NT2/D1 (cell line): ENCODE measurements at regions not wholly inside any gene's neighbourhood (a gene's known extent, or its start where the extent isn't known, plus 50 kb on each side); places are given as distances from the start of the nearest gene placed in this dataset.

Source experiments
- YY1 ChIP-seq: IDR thresholded peaks from 2 replicates; pipeline ENCODE4 v1.6.1; 2011; ENCODE audit not compliant: insufficient read length, insufficient read depth
- ZNF274 ChIP-seq: IDR thresholded peaks from 2 replicates; pipeline ENCODE4 v1.6.1; 2011; ENCODE audit warnings: mild to moderate bottlenecking, low read depth, low read length

DNA sequence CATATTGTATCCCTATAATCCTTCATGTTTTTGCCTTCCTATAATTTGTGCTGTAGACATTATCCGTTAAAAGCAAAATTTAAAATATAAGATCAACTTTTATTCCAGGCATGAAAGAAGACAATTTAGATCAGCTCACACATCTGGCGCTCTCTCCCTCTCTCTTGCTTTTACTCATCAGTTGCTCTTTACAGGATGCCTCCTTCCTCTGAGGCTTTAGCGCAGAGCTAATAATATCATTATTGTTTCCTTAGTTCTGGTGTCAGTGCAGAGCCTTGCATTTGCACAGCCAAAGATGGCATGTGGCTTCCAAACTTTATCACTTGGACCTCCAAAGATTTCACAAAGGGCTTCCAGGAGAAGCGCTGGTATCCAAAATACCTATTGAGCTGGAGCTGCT lies 295.1 kb downstream of the FGF9 start:
- TF ChIP-seq ZNF274: no peak
- TF ChIP-seq YY1: no peak
